Neural cell (in vitro differentiated cells): ENCODE measurements at regions not wholly inside any gene's neighbourhood (a gene's known extent, or its start where the extent isn't known, plus 50 kb on each side); places are given as distances from the start of the nearest gene placed in this dataset.

ENCODE experiments used
- H2AFZ ChIP-seq: fragments of 200-600, 300-800 bp; sonication (generic), shearing (Covaris generic); 2 replicates; pipeline ENCODE4 v1.6.0; 2014; ENCODE audit warnings: low read depth, mild to moderate bottlenecking, antibody characterized with exemption, low read length, moderate library complexity
- H3F3A ChIP-seq: fragments of 200-600 bp; shearing (Covaris generic); 2 replicates; pipeline ENCODE4 v1.6.1; 2016; ENCODE audit warnings: mild to moderate bottlenecking, moderate library complexity, mixed read lengths, antibody characterized with exemption, low read length; ENCODE audit not compliant: insufficient read depth, poor library complexity, severe bottlenecking
- H3K27ac ChIP-seq: fragments of 200-600, 300-800 bp; sonication (generic), shearing (Covaris generic); 2 replicates; pipeline ENCODE4 v1.5.1; 2014; ENCODE audit warnings: mild to moderate bottlenecking, low read length, moderate library complexity
- H3K27me3 ChIP-seq: fragments of 300-800, 200-600 bp; sonication (generic), shearing (Covaris generic); 2 replicates; pipeline ENCODE4 v1.6.0; 2014; ENCODE audit warnings: mild to moderate bottlenecking, low read depth, low read length, moderate library complexity; ENCODE audit not compliant: insufficient read depth
- H3K36me3 ChIP-seq: fragments of 300-800, 200-600 bp; sonication (generic), shearing (Covaris generic); 2 replicates; pipeline ENCODE4 v1.5.1; 2014; ENCODE audit warnings: mild to moderate bottlenecking, antibody characterized with exemption, low read length, moderate library complexity; ENCODE audit not compliant: insufficient read depth
- H3K4me2 ChIP-seq: fragments of 300-800, 200-600 bp; sonication (generic), shearing (Covaris generic); 2 replicates; pipeline ENCODE4 v1.6.0; 2014; ENCODE audit warnings: mild to moderate bottlenecking, low read length
- H3K4me3 ChIP-seq: fragments of 300-800, 200-600 bp; sonication (generic), shearing (Covaris generic); 2 replicates; pipeline ENCODE4 v1.5.1; 2014; ENCODE audit warnings: mild to moderate bottlenecking, low read length, moderate library complexity
- H3K79me2 ChIP-seq: fragments of 200-600 bp; shearing (Covaris generic); replicated peaks from 2 replicates; pipeline ENCODE4 v1.6.0; 2014; ENCODE audit warnings: mild to moderate bottlenecking, low read length, moderate library complexity; ENCODE audit not compliant: insufficient read depth
- H3K9ac ChIP-seq: fragments of 300-800, 200-600 bp; sonication (generic), shearing (Covaris generic); 2 replicates; pipeline ENCODE4 v1.6.1; 2016; ENCODE audit warnings: mild to moderate bottlenecking, low read length, mixed read lengths
- H3K9me2 ChIP-seq: fragments of 200-600 bp; shearing (Covaris generic); 2 replicates; pipeline ENCODE4 v1.6.1; 2016; ENCODE audit warnings: mild to moderate bottlenecking, low read length, mixed read lengths; ENCODE audit not compliant: insufficient read depth
- H3K9me3 ChIP-seq: fragments of 200-600, 300-800 bp; sonication (generic), shearing (Covaris generic); 2 replicates; pipeline ENCODE4 v1.6.1; 2016; ENCODE audit warnings: mild to moderate bottlenecking, mixed run types, low read length, moderate library complexity, mixed read lengths
- H4K20me1 ChIP-seq: fragments of 200-600 bp; shearing (Covaris generic); 2 replicates; pipeline ENCODE4 v1.6.1; 2016; ENCODE audit warnings: mild to moderate bottlenecking, mixed run types; ENCODE audit not compliant: insufficient read depth
- CTCF ChIP-seq: fragments of 450-650 bp; IDR thresholded peaks from 2 replicates; pipeline ENCODE4 v1.5.1; 2014; ENCODE audit warnings: antibody characterized with exemption, mild to moderate bottlenecking, moderate library complexity; ENCODE audit not compliant: poor library complexity, severe bottlenecking
- EP300 ChIP-seq: fragments of 450-650 bp; conservative IDR thresholded peaks from 2 replicates; pipeline ENCODE4 v1.6.1; 2014; ENCODE audit warnings: antibody characterized with exemption, mild to moderate bottlenecking, moderate library complexity; ENCODE audit not compliant: poor library complexity, severe bottlenecking
- EZH2 ChIP-seq: fragments of 200-600, 300-800 bp; shearing (Covaris generic), sonication (generic); IDR thresholded peaks from 2 replicates; pipeline ENCODE4 v1.6.1; 2014; ENCODE audit warnings: antibody characterized with exemption, low read length, borderline replicate concordance, mild to moderate bottlenecking; ENCODE audit not compliant: insufficient read depth, poor library complexity, severe bottlenecking
- MXI1 ChIP-seq: fragments of 450-650 bp; conservative IDR thresholded peaks from 2 replicates; pipeline ENCODE4 v1.6.1; 2014; ENCODE audit warnings: antibody characterized with exemption, mild to moderate bottlenecking; ENCODE audit not compliant: poor library complexity, severe bottlenecking
- POLR2AphosphoS5 ChIP-seq: IDR thresholded peaks from 2 replicates; pipeline ENCODE4 v1.6.1; 2012
- RAD21 ChIP-seq: fragments of 450-650 bp; conservative IDR thresholded peaks from 2 replicates; pipeline ENCODE4 v1.6.1; 2014; ENCODE audit warnings: antibody characterized with exemption, mild to moderate bottlenecking, moderate library complexity
- REST ChIP-seq: IDR thresholded peaks from 2 replicates; pipeline ENCODE4 v1.6.1; 2012; ENCODE audit warnings: borderline replicate concordance
- SMC3 ChIP-seq: fragments of 450-650 bp; conservative IDR thresholded peaks from 2 replicates; pipeline ENCODE4 v1.6.1; 2014; ENCODE audit warnings: antibody characterized with exemption, mild to moderate bottlenecking, moderate library complexity; ENCODE audit not compliant: poor library complexity
- TAF1 ChIP-seq: IDR thresholded peaks from 2 replicates; pipeline ENCODE4 v1.6.1; 2012; ENCODE audit warnings: low read depth

- H3K9me2 ChIP-seq, result no peaks in the 10 kb centered on the region
- H4K20me1 ChIP-seq, result no peaks in the 10 kb centered on the region
- no peak overlapping the region for H2AFZ ChIP-seq
These were observed 89.8 kb downstream of the PTTG1 start for GRCh38 chr5:160511280-160511929.

More at GRCh38 chr5:160511280-160511929, 89.8 kb downstream of the PTTG1 start:
- no peak overlapping the region for H3K4me2 ChIP-seq
- no peaks in the 10 kb centered on the region for H3F3A ChIP-seq
- no peaks in the 10 kb centered on the region for H3K36me3 ChIP-seq
- H3K9me3 ChIP-seq, result no peaks in the 10 kb centered on the region
- H3K4me3 ChIP-seq, result no peak overlapping the region
- no peak overlapping the region for H3K27ac ChIP-seq
- no peak overlapping the region for H3K9ac ChIP-seq
- no peaks in the 10 kb centered on the region for H3K27me3 ChIP-seq
- H3K79me2 ChIP-seq, result no peaks in the 10 kb centered on the region
- no peak for TF ChIP-seq POLR2AphosphoS5
- TF ChIP-seq MXI1, result no peak
- no peak for TF ChIP-seq CTCF
- TF ChIP-seq EZH2, result no peak
- TF ChIP-seq EP300, result no peak
- TF ChIP-seq RAD21, result no peak
- no peak for TF ChIP-seq TAF1
- no peak for TF ChIP-seq REST
- no peak for TF ChIP-seq SMC3
